ENCODE measurements at regions not wholly inside any gene's neighbourhood (a gene's known extent, or its start where the extent isn't known, plus 50 kb on each side); places are given as distances from the start of the nearest gene placed in this dataset.

GRCh38 chr18:39225373-39225772 lies 1659.8 kb upstream of the CELF4 start:
- DNase-seq (ENCODE audit: extremely low read depth, insufficient read length): no peak
- TF ChIP-seq CTCF (IDR thresholded peaks at IDR 0.05; ENCODE audit: insufficient read depth, low read length, poor library complexity, severe bottlenecking): no peak
- Histone ChIP-seq H3K27me3 (replicated peaks; ENCODE audit: control insufficient read depth, insufficient read depth, low read length) (no peaks in the 10 kb centered on the region), H3K36me3 (ENCODE audit: control insufficient read depth, insufficient read depth, low read length) (no peaks in the 10 kb centered on the region), H3K4me3 (replicated peaks; ENCODE audit: low read depth, low read length) (no peak overlapping the region)

GRCh38 chr18:39223283-39223682 lies 1657.7 kb upstream of the CELF4 start:
- no peaks in the 10 kb centered on the region for H3K36me3 ChIP-seq (ENCODE audit: control insufficient read depth, insufficient read depth, low read length)
- no peak for TF ChIP-seq CTCF (IDR thresholded peaks at IDR 0.05; ENCODE audit: insufficient read depth, low read length, poor library complexity, severe bottlenecking)

GRCh38 chr18:39215920-39216319 lies 1650.3 kb upstream of the CELF4 start:
- Histone ChIP-seq H3K27me3 (replicated peaks; ENCODE audit: control insufficient read depth, insufficient read depth, low read length) (no peaks in the 10 kb centered on the region), H3K4me3 (replicated peaks; ENCODE audit: low read depth, low read length) (no peak overlapping the region), H3K36me3 (ENCODE audit: control insufficient read depth, insufficient read depth, low read length) (no peaks in the 10 kb centered on the region)
- no peak for TF ChIP-seq CTCF (IDR thresholded peaks at IDR 0.05; ENCODE audit: insufficient read depth, low read length, poor library complexity, severe bottlenecking)
- no peak for DNase-seq (ENCODE audit: extremely low read depth, insufficient read length)

More at GRCh38 chr18:39223283-39223682, 1657.7 kb upstream of the CELF4 start:
- no peak overlapping the region for H3K4me3 ChIP-seq (replicated peaks; ENCODE audit: low read depth, low read length)
- no peak for DNase-seq (ENCODE audit: extremely low read depth, insufficient read length)
- no peaks in the 10 kb centered on the region for H3K27me3 ChIP-seq (replicated peaks; ENCODE audit: control insufficient read depth, insufficient read depth, low read length)

- Histone ChIP-seq H3K4me3 (replicated peaks; ENCODE audit: low read depth, low read length) (no peak overlapping the region), H3K27me3 (replicated peaks; ENCODE audit: control insufficient read depth, insufficient read depth, low read length) (no peaks in the 10 kb centered on the region), H3K36me3 (ENCODE audit: control insufficient read depth, insufficient read depth, low read length) (no peaks in the 10 kb centered on the region)
- no peak for TF ChIP-seq CTCF (IDR thresholded peaks at IDR 0.05; ENCODE audit: insufficient read depth, low read length, poor library complexity, severe bottlenecking)
- DNase-seq (ENCODE audit: extremely low read depth, insufficient read length): no peak
Observed at GRCh38 chr18:39211461-39211860, 1645.9 kb upstream of the CELF4 start.

GRCh38 chr18:39209173-39209572 lies 1643.6 kb upstream of the CELF4 start:
- TF ChIP-seq CTCF (IDR thresholded peaks at IDR 0.05; ENCODE audit: insufficient read depth, low read length, poor library complexity, severe bottlenecking): no peak
- Histone ChIP-seq H3K4me3 (replicated peaks; ENCODE audit: low read depth, low read length) (no peak overlapping the region), H3K36me3 (ENCODE audit: control insufficient read depth, insufficient read depth, low read length) (no peaks in the 10 kb centered on the region), H3K27me3 (replicated peaks; ENCODE audit: control insufficient read depth, insufficient read depth, low read length) (no peaks in the 10 kb centered on the region)
- DNase-seq (ENCODE audit: extremely low read depth, insufficient read length): no peak

GRCh38 chr18:39208729-39209128 lies 1643.1 kb upstream of the CELF4 start:
- Histone ChIP-seq H3K27me3 (replicated peaks; ENCODE audit: control insufficient read depth, insufficient read depth, low read length) (no peaks in the 10 kb centered on the region), H3K36me3 (ENCODE audit: control insufficient read depth, insufficient read depth, low read length) (no peaks in the 10 kb centered on the region), H3K4me3 (replicated peaks; ENCODE audit: low read depth, low read length) (no peak overlapping the region)
- TF ChIP-seq CTCF (IDR thresholded peaks at IDR 0.05; ENCODE audit: insufficient read depth, low read length, poor library complexity, severe bottlenecking): no peak
- DNase-seq (ENCODE audit: extremely low read depth, insufficient read length): no peak

Measured in GM06990 (cell line).